ENCODE measurements at regions not wholly inside any gene's neighbourhood (a gene's known extent, or its start where the extent isn't known, plus 50 kb on each side); places are given as distances from the start of the nearest gene placed in this dataset.

DNA sequence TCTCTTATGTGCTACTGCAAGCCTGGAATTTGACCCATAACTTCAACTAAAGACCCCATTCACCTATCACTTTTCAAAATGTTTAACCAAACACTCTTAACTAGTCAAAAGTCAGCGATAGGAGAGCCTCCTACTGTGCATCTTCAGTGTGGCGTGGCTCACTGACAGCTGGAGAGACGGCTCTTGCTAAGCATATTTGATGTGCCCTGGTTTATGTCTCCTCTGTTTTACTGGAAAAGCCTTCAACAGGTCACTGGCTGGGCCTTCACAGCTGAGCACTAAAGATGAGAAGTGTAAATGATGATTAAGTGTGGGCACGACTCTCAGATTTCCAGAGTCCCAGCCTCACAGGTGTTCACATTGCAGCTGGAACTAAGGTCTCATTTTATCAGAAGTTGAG lies 472.1 kb downstream of the SEMA3D start:
- TF ChIP-seq CTCF (IDR thresholded peaks at IDR 0.05; ENCODE audit: poor library complexity) (no peak), EZH2 (IDR thresholded peaks at IDR 0.05; ENCODE audit: borderline replicate concordance) (no peak)
